ENCODE measurements at regions not wholly inside any gene's neighbourhood (a gene's known extent, or its start where the extent isn't known, plus 50 kb on each side); places are given as distances from the start of the nearest gene placed in this dataset.

DNA sequence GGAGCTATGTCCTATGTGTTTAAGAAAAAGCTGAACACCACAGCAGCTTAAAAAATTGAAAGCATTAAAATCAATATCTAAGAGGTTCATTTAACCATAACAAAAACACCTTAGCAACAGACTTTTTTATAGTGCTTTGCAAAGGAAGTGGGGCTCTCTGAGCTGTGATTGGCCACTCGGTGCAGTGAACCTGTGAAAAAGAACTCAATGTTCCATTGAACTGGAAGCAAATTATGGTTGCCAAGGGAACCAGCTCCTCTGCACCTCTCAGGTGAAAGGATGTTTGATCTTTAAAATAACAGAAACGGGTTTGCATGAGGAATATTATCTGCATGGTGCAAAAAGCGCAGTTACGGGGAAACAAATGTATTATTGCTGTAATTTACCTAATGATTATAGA is 149.4 kb downstream of the SNAPC1 start:
- Mint-ChIP-seq H3K9me3 (no peaks in the 10 kb centered on the region), H3K4me3 (no peak overlapping the region), H3K36me3 (ENCODE audit: low read depth) (no peaks in the 10 kb centered on the region), H3K27ac (no peak overlapping the region), H3K27me3 (peaks cover 3% of the 10 kb centered on the region), H3K4me1 (ENCODE audit: low read depth) (no peaks in the 10 kb centered on the region)
- intact Hi-C loops (cut with micrococcal nuclease), result no loop called here

DNA sequence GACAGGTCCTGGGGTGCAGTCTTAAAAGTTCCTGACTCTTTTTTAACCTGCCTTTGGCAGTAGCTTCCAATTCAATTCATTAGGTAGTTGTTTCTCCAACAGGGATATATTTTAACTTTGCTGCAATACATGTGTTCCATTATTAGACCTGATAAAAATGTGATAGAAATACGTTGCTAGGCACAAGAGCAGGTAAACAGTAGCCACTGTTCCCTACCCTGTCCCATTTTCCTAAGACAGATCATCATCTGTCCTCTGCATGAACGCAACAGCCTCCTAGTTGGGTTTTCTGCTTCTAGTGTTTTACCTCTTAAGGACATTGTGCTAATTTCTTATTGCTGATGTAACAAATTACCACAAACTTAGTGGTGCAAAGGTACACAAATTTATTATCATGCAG is 156.8 kb downstream of the SNAPC1 start:
- intact Hi-C loops (cut with micrococcal nuclease), result no loop called here
- H3K36me3 Mint-ChIP-seq (ENCODE audit: low read depth), result no peaks in the 10 kb centered on the region
- H3K9me3 Mint-ChIP-seq, result no peaks in the 10 kb centered on the region
- H3K27me3 Mint-ChIP-seq, result peaks cover 11% of the 10 kb centered on the region
- no peaks in the 10 kb centered on the region for H3K4me1 Mint-ChIP-seq (ENCODE audit: low read depth)
- H3K4me3 Mint-ChIP-seq, result no peak overlapping the region
- H3K27ac Mint-ChIP-seq, result no peak overlapping the region

DNA sequence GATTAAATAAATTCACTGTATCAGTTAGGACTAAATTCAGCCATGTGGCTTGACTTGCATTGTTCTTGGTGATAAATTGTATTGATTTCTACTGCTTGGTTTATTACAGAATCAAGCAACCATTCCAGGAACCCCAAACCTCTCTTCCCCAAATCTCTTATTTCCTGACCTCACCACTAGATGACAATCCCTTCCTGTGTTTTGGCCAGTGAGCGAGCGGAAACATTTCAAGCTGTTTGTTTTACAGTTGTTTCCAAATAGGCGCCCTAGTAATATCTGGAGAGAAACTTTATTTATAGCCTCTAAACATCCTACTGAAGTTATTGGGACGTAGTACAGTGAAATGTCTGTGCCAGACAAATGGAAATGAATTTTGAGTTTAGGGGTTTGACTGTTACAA is 161.1 kb downstream of the SNAPC1 start:
- Mint-ChIP-seq H3K4me1 (ENCODE audit: low read depth) (no peaks in the 10 kb centered on the region), H3K4me3 (no peak overlapping the region), H3K36me3 (ENCODE audit: low read depth) (no peaks in the 10 kb centered on the region), H3K27me3 (peaks cover 15% of the 10 kb centered on the region), H3K9me3 (no peaks in the 10 kb centered on the region), H3K27ac (no peak overlapping the region)
- intact Hi-C loops (cut with micrococcal nuclease), result no loop called here

DNA sequence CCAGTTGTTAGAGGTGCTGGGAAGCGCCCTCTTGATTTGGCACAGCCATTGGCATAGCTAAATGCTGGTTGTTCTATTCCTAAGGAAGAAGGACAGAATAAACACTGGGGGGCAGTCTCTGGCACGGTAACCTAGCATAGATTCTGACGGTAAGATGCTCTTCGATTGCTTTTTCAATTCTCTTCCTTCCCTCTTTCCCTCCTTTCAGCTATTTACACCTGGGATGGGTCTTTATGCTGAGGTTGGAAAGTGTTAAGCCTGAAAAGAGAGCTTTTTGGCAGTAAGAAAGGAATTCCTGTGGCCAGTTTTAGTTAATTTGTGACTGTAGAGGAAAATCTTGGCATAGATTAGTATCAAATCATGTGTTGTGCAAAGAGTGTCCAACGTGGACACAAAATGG is 162.8 kb downstream of the SNAPC1 start:
- intact Hi-C loops (cut with micrococcal nuclease), result no loop called here
- Mint-ChIP-seq H3K4me3 (no peak overlapping the region), H3K27me3 (peaks cover 11% of the 10 kb centered on the region), H3K36me3 (ENCODE audit: low read depth) (no peaks in the 10 kb centered on the region), H3K9me3 (no peaks in the 10 kb centered on the region), H3K27ac (no peak overlapping the region), H3K4me1 (ENCODE audit: low read depth) (no peaks in the 10 kb centered on the region)

DNA sequence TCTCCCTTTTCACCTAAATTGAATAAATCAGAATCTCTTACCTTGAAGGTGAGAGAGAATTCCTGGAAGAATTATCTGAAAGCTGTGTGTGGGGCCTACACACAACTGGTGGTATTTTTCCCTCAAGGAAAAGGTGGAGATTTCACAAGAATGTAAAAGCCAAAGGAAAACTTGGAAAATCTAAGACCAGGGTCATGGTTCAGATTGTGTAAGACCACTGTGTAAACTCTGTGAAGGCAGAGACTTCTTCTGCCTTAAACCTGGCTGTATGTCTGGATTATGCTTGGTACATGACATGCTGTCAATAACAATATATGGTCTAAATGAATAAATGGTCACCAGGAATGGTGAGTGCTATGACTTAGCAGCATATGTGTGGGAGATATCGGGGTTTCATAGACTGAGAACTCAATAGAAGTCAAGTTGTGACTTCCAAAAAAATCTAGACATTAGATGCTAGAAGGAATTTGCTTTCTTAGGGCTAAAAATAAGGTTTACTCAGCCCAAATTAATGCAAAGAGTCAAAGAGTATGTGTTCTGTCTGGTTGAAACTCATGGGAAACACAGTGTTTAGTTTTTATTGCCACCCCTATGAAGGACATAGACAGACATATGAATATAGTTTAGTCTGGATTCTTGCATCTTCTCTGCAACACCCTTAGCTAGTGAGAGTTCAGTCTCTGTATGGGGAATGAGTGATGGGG is 163.7 kb downstream of the SNAPC1 start:
- no peaks in the 10 kb centered on the region for H3K36me3 Mint-ChIP-seq (ENCODE audit: low read depth)
- intact Hi-C loops (cut with micrococcal nuclease), result no loop called here

DNA sequence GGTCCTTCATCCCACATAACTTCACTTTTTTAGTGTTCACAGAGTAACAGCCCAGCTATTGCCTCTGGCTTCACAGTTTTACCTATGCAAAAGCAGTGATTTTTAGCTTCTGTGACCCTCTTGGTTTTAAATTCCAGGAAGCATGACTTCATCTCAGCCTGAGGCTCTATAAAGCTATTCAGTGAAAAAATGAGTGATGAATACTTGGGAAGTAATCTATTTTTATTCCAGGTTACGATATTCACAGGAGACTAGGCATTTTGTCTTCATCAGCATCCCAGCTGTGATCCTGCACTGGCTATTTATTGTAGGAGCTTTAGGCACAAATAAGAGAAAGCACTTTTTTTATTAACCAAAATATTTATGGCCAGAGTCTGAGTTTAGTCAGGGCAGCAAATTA is 164.8 kb downstream of the SNAPC1 start:
- H3K9me3 Mint-ChIP-seq, result no peaks in the 10 kb centered on the region
- H3K4me3 Mint-ChIP-seq, result no peak overlapping the region
- H3K36me3 Mint-ChIP-seq (ENCODE audit: low read depth), result no peaks in the 10 kb centered on the region
- no peak overlapping the region for H3K27ac Mint-ChIP-seq
- intact Hi-C loops (cut with micrococcal nuclease), result no loop called here
- H3K4me1 Mint-ChIP-seq (ENCODE audit: low read depth), result no peaks in the 10 kb centered on the region
- peaks cover 9% of the 10 kb centered on the region for H3K27me3 Mint-ChIP-seq

More for the DNA sequence above, 163.7 kb downstream of the SNAPC1 start:
- peaks cover 11% of the 10 kb centered on the region for H3K27me3 Mint-ChIP-seq
- no peak overlapping the region for H3K4me3 Mint-ChIP-seq
- H3K4me1 Mint-ChIP-seq (ENCODE audit: low read depth), result no peaks in the 10 kb centered on the region
- no peak overlapping the region for H3K27ac Mint-ChIP-seq
- no peaks in the 10 kb centered on the region for H3K9me3 Mint-ChIP-seq

DNA sequence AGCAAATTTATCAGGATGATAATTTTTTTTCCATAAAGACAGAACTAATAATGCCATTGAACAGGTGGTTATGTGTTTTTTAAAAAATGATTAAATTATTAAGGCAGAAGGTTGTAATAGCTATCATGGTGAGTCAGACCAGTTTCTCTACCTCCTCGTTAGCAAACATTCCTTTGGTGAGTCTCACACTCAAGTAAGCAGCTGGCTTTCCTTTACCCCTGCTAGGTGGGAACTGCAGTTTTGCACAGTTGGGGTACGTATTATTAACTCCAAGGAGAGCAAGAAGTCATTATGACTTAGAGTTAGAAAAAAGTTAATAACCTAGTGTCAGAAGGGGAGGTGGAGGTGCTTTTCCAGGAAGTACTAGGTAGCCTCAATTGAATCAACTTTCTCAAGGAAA is 165.3 kb downstream of the SNAPC1 start:
- no peaks in the 10 kb centered on the region for H3K36me3 Mint-ChIP-seq (ENCODE audit: low read depth)
- intact Hi-C loops (cut with micrococcal nuclease), result no loop called here
- H3K4me3 Mint-ChIP-seq, result no peak overlapping the region
- H3K9me3 Mint-ChIP-seq, result no peaks in the 10 kb centered on the region
- peaks cover 9% of the 10 kb centered on the region for H3K27me3 Mint-ChIP-seq
- no peaks in the 10 kb centered on the region for H3K4me1 Mint-ChIP-seq (ENCODE audit: low read depth)
- H3K27ac Mint-ChIP-seq, result no peak overlapping the region

DNA sequence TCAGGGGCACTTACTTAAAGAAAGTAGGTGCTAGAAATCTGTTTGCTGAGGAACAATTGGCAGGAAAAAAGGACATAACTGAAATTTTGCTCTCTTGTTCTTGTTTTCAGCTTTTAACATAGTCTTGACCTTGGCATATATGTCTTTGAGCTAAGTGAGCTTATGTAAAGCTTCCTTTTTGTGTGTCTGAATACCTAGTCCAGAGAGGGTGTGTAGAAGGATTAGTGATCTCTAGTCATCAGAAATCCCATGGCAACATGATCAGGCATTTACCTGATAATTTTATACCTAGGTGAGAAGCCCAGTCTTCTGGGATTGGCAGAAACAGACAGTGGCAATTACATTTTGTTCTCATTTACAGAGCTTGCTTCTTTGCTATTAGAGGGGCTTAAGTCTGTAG is 166.1 kb downstream of the SNAPC1 start:
- Mint-ChIP-seq H3K9me3 (no peaks in the 10 kb centered on the region), H3K36me3 (ENCODE audit: low read depth) (no peaks in the 10 kb centered on the region), H3K27me3 (peaks cover 9% of the 10 kb centered on the region), H3K4me3 (no peak overlapping the region), H3K27ac (no peak overlapping the region), H3K4me1 (ENCODE audit: low read depth) (no peaks in the 10 kb centered on the region)
- intact Hi-C loops (cut with micrococcal nuclease), result no loop called here

DNA sequence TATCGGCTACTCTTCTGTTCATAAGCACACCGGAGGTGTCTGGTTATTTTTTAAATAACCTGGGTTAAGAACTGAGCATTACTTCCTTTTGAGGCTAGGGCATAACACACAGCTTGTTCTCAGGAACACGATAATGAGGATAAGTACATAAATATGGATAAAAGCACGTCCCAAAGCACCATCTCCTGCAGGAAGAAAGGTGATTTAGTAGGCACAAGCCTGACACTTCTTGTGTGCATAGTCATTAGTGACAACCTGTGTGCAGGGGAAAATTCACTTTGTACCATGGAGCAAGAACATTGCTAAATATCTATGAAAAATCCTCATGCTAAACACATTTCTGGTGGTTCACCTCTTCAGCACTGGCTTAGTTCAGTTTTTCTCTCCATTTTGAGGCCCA is 166.5 kb downstream of the SNAPC1 start:
- Mint-ChIP-seq H3K27me3 (peaks cover 9% of the 10 kb centered on the region), H3K9me3 (no peaks in the 10 kb centered on the region), H3K4me3 (no peak overlapping the region), H3K4me1 (ENCODE audit: low read depth) (no peaks in the 10 kb centered on the region), H3K27ac (no peak overlapping the region), H3K36me3 (ENCODE audit: low read depth) (no peaks in the 10 kb centered on the region)
- intact Hi-C loops (cut with micrococcal nuclease), result no loop called here

DNA sequence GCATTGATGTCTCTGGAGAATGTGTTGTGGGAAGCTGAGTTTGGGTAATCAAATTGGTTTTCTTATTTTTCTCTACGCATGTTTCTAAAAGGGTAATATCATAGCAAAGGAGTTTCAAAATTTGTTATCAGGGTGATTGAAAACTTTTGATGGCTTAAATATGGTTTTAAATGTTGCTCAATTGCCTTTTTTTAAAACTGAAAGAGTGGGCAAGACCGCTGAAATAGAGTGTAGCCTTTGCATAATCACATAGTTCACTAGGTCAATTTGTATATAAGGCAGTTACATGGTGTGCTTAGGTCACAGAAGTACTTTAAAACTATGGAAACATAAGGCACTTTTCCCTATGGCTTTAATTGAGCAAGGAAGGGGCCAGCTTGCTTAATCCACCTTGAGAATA is 167.4 kb downstream of the SNAPC1 start:
- intact Hi-C loops (cut with micrococcal nuclease), result no loop called here
- Mint-ChIP-seq H3K4me3 (no peak overlapping the region), H3K4me1 (ENCODE audit: low read depth) (no peaks in the 10 kb centered on the region), H3K36me3 (ENCODE audit: low read depth) (no peaks in the 10 kb centered on the region), H3K27me3 (peaks cover 5% of the 10 kb centered on the region), H3K9me3 (no peaks in the 10 kb centered on the region), H3K27ac (no peak overlapping the region)

DNA sequence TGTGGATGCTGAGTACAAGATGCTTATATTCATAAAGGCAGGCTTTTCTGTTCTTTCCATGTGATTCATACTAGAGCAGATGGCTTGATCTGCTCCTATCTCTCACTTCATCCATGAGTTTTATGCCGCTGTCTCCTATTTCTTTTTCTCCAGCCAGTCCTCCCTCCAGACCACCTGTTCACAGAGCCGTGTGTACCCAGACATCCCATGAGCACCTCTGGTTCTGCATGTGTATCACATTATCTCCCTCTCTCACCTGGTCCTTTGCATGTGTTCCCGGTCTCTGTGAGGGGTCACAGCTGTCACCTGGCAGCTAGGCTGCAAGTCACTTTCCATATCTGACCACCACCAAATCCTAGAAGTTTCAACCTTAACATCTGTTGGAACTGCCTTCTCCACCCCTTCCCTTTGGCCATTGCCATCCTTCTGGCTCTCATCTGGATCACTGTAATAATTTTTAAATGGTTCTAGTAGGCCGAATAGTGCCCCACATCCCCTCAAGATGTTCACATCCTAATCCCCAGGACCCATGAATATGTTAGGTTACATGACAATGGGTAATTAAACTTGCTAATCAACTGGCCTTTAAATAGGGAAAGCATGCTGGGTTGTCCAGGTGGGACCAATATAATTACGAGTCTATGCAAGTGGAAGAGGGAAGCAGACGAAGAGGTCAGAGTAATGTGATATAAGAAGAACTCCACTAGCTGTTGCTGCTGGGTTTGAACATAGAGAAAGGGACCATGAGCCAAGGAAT is 168.1 kb downstream of the SNAPC1 start:
- Mint-ChIP-seq H3K4me1 (ENCODE audit: low read depth) (no peaks in the 10 kb centered on the region), H3K27ac (no peak overlapping the region), H3K9me3 (no peaks in the 10 kb centered on the region), H3K36me3 (ENCODE audit: low read depth) (no peaks in the 10 kb centered on the region), H3K4me3 (no peak overlapping the region), H3K27me3 (peaks cover 5% of the 10 kb centered on the region)
- intact Hi-C loops (cut with micrococcal nuclease), result no loop called here

DNA sequence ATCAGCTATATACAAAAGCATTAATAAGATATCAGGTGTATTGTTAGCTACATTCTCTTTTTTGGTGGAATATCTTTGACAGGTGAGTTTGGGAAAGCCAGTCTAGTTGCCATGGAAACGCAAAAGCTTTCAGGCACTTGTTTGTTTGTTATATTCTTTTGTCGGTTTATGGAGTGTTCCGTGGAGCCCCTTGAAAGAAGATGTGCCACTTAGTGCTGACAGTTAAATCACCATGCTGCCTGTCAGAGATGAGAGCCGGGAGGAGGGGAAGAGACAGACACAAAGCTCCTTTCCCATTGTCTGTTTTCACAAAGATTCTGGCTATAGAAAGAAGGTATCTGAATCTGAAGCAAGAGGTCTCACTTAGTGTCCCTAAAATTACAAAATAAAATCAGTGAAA is 170.8 kb downstream of the SNAPC1 start:
- H3K36me3 Mint-ChIP-seq (ENCODE audit: low read depth), result no peaks in the 10 kb centered on the region
- intact Hi-C loops (cut with micrococcal nuclease), result no loop called here
- H3K27me3 Mint-ChIP-seq, result peaks cover 3% of the 10 kb centered on the region

DNA sequence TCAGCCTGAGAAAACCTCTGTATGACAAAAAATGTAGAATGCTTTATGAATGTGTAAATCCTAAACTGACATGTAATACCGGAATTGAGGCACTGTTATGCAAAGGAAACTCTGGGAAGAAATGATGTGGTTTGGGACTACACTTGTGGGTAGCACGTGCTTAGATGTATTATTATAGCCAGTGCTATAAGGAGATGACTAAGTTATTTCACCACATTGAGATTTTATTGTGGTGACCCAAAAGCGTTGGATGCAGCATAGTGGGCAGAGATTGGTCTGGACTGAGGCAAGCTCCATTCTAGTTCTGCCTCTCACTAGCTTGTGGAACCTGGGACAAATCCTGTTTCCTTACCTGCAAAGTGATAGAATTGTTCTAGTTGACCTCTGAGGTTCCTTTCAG is 172.2 kb downstream of the SNAPC1 start:
- no peaks in the 10 kb centered on the region for H3K9me3 Mint-ChIP-seq
- H3K36me3 Mint-ChIP-seq (ENCODE audit: low read depth), result no peaks in the 10 kb centered on the region
- no peak overlapping the region for H3K27ac Mint-ChIP-seq
- intact Hi-C loops (cut with micrococcal nuclease), result no loop called here
- H3K27me3 Mint-ChIP-seq, result peaks cover 3% of the 10 kb centered on the region
- H3K4me3 Mint-ChIP-seq, result no peak overlapping the region
- H3K4me1 Mint-ChIP-seq (ENCODE audit: low read depth), result no peaks in the 10 kb centered on the region

More for the DNA sequence above, 170.8 kb downstream of the SNAPC1 start:
- Mint-ChIP-seq H3K27ac (no peak overlapping the region), H3K4me1 (ENCODE audit: low read depth) (no peaks in the 10 kb centered on the region), H3K9me3 (no peaks in the 10 kb centered on the region), H3K4me3 (no peak overlapping the region)

DNA sequence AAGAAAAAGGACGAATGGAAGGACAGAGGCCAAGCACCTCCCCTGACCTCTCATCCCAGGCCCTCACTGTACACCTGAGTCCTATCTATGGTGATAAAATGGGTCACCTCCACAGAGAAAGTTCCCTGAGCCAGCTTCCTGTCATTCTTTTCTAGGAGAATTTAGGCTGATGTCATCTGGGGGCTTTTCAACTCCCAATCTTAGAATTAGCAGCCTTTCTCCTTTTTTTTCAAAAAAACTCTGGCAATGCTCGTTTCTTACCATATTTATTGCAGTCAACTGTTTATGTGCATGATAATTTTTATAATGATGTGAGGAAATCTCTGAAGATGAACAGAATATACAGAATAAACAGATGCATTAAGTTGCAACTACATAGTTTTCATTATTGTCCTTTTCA is 177.6 kb downstream of the SNAPC1 start:
- no peaks in the 10 kb centered on the region for H3K4me1 Mint-ChIP-seq (ENCODE audit: low read depth)

More for the DNA sequence above, 177.6 kb downstream of the SNAPC1 start:
- Mint-ChIP-seq H3K9me3 (no peaks in the 10 kb centered on the region), H3K4me3 (no peak overlapping the region), H3K36me3 (ENCODE audit: low read depth) (no peaks in the 10 kb centered on the region), H3K27ac (no peak overlapping the region), H3K27me3 (peaks cover 4% of the 10 kb centered on the region)
- intact Hi-C loops (cut with micrococcal nuclease), result no loop called here

All from dendritic cell treated with granulocyte-macrophage colony-stimulating factor and Interleukin-4, amounts not matched to agents 40 ng/mL and 50 ng/mL, for 4 days (primary cell).